Fibroblast of villous mesenchyme (primary cell): ENCODE measurements at regions not wholly inside any gene's neighbourhood (a gene's known extent, or its start where the extent isn't known, plus 50 kb on each side); places are given as distances from the start of the nearest gene placed in this dataset.

Source experiments
- DNase-seq: peaks from one replicate; pipeline ENCODE4 v3.0.0-alpha.2; 2010; ENCODE audit warnings: low read depth
- H3K4me3 ChIP-seq: 2 replicates; pipeline ENCODE4 v1.5.1; 2011; ENCODE audit warnings: low read depth, mild to moderate bottlenecking, low read length
- CTCF ChIP-seq: IDR thresholded peaks from 2 replicates; pipeline ENCODE4 v1.5.1; 2012; ENCODE audit warnings: low read depth, mild to moderate bottlenecking, low read length; ENCODE audit not compliant: insufficient read depth

GRCh38 chr9:2299156-2299842 is 284.2 kb downstream of the SMARCA2 start:
- H3K4me3 ChIP-seq = no peak overlapping the region
- no peak for TF ChIP-seq CTCF
- no peak for DNase-seq

DNA sequence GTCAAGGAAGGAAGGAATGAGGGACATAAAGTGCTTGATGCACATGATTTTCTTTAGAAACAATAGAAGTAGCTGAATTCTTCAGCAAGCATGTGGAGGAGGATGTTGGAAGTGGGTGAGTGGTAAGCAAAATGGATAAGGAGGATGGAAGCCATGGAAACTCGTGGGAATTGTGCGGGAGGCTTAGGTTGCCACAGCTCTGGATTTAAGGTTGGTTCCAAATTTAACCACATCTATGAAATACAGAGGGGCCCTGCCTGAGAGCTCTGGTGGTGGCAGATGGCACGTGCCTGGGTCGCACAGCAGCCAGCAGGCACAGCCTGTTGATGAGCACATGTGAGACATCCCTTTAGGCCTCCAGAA is 284.7 kb downstream of the SMARCA2 start:
- H3K4me3 ChIP-seq = no peak overlapping the region
- DNase-seq = no peak
- no peak for TF ChIP-seq CTCF

GRCh38 chr9:2300325-2300724 is 285.2 kb downstream of the SMARCA2 start:
- no peak for TF ChIP-seq CTCF
- no peak overlapping the region for H3K4me3 ChIP-seq
- DNase-seq = no peak

- no peak overlapping the region for H3K4me3 ChIP-seq
- no peak for TF ChIP-seq CTCF
- no peak for DNase-seq
These were observed 287.5 kb downstream of the SMARCA2 start for GRCh38 chr9:2302606-2303005.

GRCh38 chr9:2303056-2303455 is 287.9 kb downstream of the SMARCA2 start:
- no peak overlapping the region for H3K4me3 ChIP-seq
- DNase-seq = no peak
- TF ChIP-seq CTCF = no peak

DNA sequence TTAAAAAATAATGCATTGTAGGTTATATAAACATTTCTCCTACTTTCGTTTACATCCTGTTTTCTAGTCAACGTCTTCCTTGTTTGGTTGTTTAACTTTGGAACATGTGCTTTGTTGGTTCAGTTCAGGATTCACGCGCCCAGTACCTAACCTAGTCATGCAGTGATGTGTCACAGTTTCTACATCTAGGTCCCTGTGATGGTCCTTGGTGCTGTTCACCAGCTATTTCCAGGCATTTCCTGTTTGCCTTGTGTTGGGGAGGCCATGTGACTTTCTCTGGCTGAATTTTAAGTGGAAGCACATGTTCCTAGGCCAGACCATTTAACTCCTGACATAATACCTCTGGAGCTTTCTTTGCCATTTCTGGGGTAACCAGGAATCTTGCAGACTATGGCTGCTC is 292.3 kb downstream of the SMARCA2 start:
- peak; percentile 81 for DNase-seq
- no peak for TF ChIP-seq CTCF
- no peak overlapping the region for H3K4me3 ChIP-seq

DNA sequence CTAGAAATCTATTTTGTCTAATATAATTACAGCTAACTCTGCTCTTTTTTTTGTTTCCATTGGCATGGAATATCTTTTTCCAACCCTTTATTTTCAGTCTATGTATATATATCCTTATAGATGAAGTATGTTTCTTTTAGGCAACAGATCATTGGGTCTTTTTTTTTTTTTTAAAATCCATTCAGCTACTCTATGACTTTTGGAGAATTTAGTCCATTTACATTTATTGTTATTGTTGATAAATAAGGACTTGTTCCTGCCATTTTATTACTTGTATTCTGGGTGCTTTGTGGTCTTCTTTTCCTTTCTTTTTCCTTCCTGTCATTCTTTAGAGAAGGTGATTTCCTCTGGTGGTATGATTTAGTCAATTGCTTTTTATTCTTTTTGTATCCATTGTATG is 296.8 kb downstream of the SMARCA2 start:
- no peak overlapping the region for H3K4me3 ChIP-seq
- no peak for TF ChIP-seq CTCF
- DNase-seq = no peak
